Inflammatory macrophage treated with lipopolysaccharide for 1 hour (primary cell): ENCODE measurements at regions not wholly inside any gene's neighbourhood (a gene's known extent, or its start where the extent isn't known, plus 50 kb on each side); places are given as distances from the start of the nearest gene placed in this dataset.

ENCODE experiments used
- DNase-seq, 2 donors: peaks; one replicate each; pipeline ENCODE4 v3.0.0-alpha.2; 2020 to 2022

DNA sequence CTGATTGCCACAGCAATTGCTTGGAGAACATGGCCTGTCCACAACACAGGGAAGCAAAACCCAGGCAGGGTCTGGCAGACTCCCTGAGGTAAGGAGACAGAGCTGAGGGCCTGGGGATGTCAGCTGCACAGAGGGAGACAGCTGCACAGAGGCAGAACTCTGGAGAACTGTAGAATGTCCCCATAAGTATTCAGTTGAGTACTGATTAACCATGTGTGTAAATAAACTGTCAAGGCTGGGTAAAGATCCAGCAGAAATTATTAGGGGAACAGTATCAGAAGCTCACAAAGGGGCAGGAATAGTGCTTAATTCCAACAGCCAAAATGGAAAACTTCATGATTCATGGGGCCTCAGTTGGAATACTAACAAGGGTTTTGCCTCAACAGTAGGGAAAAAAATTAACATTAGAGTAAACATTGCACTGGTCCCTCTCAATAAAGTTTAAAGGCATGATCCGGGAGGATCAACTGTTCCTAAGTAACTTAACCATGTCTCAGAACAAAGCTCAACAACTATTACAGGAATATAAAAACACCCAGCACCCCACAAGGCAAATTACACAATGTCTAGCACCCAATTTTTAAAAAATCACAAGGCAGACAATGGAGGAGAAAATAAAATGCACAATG is 201.3 kb upstream of the RASSF8 start:
- DNase-seq, result no peak

DNA sequence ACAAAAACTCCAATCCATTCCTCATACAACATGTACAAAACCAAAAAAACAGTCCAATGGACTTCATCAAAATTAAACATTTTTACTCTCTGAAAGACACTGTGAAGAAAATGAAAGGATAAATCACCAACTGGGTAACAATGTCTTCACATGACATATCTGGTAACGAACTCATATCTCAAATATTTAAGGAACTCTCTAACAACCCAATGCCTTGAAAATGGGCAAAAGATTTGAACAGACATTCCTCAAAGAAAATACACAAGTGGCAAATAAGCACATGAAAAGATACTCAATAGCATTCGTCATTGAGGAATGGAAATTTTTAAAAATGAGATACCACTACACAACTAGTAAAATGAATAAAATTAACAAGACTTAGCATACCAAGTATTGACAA is 198.7 kb upstream of the RASSF8 start:
- no peak for DNase-seq

DNA sequence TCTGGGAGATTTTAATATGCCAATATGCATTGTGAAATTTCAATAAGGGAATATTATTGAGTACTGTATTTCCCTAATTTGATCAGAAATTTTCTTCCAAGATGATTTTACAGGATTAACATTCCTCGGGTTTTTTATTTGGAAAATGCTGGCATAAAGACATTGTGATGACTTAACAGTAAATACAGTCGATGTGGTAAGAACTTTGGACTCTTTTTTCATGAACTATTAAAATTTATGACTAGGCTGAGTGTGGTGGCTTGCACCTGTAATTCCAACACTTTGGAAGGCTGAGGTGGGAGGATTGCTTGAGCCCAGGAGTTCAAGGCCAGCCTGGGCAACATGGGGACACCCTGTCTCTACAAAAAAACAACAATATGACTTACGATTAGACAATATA is 197.1 kb upstream of the RASSF8 start:
- no peak for DNase-seq

DNA sequence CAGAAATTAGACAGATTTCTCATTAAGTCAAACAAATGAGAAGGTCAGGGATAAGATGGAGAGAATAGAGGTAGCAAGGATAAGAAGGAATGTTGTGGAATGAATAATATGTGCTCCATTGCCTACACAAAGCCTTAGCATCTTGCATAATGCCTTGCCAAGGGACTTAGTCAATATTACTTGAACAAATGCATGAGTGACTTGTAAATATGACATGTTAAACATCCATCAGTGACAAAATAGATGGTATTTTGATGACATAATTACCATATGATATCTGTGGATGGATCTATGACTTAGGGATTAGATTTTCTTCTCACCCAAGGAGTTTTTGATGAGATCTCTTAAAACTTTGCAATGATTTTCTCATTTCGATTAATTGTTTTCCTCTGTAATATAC is 194.1 kb upstream of the RASSF8 start:
- no peak for DNase-seq

DNA sequence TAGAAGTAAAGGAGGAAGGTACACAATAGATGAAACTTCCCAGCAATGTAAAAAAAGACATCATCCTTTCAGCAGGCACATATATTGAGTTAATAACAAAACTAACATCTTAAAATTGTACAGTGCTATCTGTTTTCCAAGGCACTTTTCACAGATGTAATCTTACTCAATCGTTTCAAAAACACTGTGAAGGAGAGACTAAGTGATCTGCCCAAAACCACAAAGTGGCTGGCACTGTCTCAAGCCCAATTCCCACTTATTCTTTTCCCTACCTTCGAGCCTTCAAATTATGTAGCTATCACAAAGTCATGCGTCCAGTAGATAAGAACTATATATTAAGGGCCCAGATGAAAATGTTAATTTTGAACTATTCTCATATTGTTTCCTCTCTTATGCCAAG is 193.6 kb upstream of the RASSF8 start:
- no peak for DNase-seq

DNA sequence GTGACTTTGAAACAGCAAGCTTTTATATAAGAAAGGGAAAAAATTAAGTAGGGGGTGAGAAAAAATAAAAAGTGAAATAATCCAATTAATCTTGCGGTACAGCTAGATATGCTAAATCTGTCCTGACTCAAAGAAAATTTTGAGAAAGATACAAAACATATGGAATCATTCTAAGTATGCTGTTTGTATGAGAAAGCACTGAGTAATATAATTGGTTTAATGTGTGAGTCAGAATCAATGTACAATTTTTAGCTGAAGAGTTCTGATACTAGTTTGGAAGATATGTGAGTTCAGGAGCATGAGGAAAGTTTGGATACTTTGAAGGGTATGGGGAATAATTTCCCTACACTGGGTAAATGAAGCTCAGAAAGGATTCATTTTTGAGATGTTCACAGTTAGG is 190.9 kb upstream of the RASSF8 start:
- DNase-seq, result no peak

DNA sequence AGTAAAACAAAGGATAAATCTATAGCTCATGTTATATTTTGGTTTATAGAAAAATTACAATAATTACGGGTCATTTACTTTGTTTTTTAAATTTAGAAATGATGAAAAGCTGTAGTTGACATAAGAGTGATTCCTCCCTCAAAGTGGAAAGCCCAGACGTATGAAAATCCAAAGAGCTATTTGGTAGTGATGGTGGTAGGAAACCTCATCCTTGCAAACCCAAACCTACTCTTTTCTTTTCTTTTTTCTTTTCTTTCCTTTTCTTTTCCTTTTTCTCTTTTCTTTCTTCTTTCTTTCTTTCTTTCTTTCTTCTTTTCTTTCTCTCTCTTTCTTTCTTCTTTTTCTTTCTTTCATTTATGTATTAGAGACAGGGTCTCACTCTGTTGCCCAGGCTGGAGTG is 190.3 kb upstream of the RASSF8 start:
- DNase-seq, result no peak

DNA sequence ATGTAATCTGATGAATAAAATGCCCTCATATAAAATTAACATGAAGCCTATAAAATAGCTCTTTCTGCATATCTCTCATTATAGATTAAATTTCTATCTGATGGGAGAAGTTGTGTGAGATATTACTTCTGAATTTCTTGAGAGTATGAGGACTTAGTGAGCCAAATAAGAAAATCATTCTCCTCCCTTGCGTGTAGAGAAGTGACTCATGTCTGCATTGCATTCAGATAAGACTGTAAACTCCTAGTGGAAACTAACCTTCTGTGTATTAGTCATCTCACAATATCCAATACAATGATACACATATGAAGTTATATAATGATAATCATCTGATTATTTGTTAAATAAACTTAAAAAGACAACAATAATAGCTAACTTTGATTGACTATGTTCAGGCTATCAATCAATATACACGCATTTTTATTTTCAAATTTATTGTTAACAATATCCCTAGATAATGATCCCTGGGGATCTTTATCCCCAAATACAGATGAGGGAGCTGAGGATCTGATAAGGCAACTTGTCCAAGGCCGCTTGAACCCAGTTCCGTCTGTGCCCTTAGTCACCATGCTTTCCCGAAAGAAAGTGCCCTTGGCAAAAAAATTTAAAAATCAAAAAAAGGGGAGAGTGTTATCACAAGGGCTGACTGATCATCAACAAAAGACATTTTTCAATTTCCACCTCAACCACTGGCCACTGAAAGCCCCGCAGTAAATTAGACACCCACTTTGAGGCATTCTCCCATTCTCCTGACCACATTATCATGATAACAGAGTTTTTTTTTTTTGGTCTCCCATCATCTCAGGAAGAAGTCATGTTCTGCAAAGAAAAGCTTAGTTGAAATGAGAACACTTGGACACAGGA is 189.2 kb upstream of the RASSF8 start:
- peak; percentile 22 to 70 for DNase-seq

DNA sequence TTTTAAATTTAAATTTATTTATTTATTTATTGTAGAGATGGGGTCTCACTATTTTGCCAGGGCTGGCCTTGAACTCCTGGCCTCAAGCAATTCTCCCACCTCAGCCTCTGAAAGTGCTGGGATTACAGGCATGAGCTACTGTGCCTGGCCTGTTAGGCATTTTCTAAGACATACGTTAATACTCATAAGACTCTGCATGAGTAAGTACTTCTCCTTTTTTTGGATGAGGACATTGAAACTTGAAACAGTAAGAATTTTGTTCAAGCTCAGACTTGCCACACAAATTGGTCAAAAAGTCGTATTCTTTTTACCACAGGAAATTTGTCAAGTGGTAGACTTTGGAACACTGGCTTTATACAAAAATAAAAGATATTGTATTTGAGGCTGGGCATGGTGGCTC is 187.4 kb upstream of the RASSF8 start:
- peak; percentile 67 to 93 for DNase-seq

DNA sequence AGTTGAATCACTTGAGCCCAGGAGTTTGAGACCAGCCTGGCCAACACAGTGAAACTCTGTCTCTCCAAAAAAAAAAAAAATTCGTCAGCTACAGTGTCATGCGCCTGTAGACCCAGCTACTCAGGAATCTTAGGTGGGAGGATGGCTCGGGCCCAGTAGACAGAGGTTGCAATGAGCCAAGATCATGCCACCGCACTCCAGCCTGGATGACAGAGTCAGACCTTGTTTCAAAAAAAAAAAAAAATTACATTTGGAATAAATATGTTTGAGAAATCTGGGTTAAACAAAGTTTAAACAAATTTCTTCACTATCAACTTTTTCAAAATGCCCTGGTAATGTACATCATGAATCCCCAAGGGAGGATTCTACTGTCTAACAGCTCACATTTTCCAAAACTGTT is 187.0 kb upstream of the RASSF8 start:
- peak; percentile 6 to 78 for DNase-seq

DNA sequence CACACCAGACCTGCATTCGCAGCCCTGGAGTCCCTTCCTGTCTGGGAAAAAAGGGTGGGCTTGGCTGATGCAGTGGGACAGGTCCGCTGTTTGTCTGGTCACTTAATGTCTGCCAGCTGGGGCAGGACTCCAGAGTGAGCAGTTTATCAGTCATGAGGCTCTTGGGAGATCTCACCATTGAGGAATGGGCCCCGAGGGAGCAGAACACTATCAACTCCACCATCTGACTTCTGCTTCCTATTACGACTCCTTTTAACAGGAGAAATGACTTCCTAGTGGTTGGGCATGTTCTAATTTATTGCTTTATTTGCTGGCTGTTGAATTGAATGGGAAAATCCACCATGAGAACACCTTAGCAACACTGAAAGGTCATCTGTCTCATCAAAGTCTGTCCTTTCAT is 182.5 kb upstream of the RASSF8 start:
- DNase-seq, result no peak

DNA sequence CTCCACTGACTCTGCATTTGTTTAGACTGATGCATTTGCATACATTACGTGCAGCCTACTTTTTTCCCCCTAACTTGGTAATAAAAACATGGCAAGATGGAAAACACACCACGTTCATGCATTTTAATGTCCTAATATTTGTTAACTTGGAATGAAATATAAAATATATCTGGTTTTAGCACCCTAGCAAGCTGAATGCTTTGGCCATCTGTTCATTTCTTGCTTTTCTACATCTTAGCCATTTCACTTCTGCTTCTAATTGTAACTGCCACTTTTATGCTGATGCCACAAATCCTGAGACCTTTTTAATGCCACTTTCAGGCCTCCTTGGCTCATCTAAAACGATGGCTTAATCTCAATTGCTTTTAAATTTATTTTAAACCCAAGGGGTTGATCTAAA is 177.7 kb upstream of the RASSF8 start:
- DNase-seq, result no peak

DNA sequence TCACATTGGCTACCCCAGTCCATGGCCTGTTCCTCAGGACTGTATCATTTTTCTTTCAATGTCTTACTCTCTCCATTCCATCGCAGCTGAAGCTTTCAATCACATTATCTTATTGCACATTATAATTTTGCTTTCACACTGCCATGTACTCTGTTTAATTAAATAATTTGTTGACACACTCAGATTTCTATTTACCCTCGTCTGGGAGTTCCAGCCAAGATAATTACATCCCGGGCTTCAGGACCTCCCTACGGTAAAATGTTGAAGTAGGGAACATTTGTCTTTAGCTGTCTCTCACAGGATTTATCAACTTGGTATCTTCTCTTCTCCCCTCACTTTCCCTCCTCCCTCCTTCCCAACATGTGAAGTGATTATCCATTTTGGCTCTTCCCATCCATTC is 177.2 kb upstream of the RASSF8 start:
- DNase-seq, result no peak

DNA sequence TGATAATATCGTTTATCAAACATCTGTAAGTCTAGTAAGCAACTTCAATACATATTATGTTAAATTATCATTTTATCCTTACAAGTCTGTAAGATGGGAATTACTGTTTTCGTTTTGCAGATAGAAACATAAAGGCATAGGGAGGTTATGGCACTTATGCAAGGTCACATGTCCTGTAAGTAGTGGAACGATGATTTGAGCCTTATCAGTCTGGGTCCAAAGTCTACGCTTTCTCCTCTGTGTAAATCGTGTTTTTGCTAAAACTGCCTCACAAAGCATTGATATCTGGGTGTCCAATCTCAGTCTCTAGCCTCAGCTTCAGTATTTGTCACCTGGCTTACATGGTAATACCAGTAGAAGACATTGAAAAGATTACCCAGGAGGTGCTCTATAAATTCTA is 174.9 kb upstream of the RASSF8 start:
- DNase-seq, result no peak

DNA sequence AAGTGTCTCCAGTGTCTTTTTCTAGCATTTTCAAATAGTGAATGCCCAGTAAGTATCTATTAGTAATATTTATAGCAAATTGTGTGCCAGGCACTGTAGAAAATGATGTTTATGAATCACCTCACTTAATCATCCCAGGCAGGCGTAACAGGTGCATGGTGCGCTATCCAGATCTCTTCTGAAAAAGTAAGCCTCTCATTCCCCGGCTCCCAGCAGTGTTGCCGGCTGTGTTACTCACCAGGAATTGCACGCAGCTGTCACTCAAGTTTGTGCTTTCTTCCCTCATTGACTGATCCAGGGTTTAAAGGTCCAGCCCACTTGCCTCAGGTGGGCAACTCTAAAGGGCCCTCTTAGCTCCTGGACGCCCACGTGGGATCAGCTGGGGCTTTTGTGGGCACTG is 173.8 kb upstream of the RASSF8 start:
- DNase-seq, result no peak

DNA sequence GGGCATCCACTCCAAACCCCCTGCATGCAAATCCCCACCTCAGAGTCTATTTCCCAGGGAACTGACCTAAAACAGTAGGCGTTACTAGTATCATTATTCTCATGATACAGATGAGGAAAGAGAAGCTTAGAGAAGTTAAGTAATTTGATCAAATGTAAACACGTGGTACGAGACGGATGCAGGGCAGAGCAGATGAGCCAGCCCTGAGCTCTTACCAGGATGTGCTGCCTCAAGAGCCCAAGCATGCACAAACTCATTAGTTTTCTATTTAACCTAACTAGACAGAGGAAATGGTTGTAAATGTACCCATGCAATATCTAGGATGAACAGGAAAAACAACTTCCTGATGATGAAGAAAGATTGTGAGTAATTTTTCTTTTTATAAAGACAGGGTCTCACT is 173.3 kb upstream of the RASSF8 start:
- peak in 1 of 2 donors; percentile 57 for DNase-seq

DNA sequence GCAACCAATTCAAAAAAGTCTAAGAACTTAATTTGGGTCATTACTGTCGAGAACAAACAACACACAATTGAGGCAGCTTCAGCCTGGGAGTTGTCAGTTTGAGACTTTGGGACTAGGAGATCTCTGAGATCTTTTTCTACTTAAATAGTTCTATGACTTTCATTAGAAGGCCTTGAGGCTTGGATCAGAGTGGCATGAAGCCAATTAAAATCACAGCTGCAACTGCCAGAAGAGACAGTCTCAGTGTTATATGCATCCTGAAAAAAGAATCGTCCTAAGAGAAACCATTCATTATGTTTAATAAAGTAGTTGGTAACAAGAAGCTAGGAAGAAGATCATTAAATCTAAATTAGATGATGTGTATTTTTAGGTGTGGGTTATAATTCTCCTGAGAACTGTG is 170.8 kb upstream of the RASSF8 start:
- no peak for DNase-seq

DNA sequence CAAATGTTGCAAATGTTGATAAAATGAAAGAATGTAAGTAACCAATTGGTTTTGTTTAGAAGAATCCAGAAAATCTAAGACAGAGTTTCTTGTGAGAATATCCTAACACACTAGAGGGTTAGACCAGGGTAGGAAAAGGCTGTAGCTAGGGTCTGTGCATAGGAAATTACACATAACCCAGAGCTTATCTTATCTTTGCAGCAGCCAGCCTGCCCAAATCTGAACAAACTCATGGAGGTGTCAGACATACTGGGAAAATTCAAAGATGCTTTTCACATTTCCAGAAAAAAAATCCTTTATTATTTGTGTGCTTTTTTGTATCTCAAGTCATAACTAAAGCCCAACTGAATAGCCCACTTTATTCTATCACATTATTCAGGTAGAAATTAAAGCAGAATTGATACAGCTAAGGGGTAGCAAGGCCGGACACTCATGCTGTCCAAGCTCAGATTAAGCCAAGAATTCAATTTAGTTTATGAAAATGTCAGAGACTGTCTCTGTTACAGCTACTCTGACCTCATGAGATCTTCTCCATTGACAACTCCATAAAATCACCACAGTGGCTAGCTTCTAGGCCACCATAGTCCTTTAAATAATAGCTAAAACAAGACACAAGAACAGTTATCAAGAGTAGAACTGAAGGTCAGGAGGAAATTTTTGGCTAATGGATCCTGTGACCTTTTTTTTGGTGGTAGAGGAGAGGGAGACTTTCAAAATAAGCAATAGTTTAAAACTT is 169.6 kb upstream of the RASSF8 start:
- DNase-seq, result no peak

DNA sequence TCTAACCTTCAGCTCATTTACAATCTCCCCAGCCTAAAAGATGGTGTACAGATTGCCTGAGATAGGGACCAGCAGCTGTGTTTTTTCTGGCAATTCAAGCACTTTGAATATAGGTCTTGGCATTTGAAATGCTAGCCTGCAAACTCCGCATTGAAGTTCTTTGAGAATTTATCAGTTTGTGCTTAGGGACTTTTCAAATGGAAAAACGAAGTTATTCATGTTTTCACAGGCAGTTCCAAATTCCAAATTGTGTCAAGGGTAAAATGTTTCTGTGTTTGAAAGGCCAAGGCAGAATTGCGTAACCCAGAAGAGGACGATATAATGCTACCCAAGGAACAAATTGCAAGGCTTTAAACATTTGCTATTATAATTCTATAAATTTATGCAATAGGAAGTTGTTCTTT is 168.9 kb upstream of the RASSF8 start:
- no peak for DNase-seq

DNA sequence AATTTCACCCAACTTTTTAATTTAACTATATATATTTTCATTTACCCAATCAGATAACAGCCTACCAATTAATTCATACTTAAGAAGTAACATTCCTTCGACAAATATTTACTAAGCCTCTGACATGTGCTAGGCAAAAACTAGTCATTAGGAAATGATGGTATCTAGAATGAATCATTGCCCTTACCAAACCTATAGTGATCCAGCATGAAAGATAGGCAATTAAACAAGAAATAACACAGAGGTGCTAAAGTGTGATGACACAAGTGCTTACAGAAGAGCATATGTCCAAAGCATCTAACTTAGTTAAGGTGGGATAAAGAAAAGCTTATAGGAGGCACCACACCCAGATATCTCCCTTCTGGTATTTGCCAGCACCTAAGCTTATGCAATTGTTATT is 166.5 kb upstream of the RASSF8 start:
- DNase-seq, result no peak

DNA sequence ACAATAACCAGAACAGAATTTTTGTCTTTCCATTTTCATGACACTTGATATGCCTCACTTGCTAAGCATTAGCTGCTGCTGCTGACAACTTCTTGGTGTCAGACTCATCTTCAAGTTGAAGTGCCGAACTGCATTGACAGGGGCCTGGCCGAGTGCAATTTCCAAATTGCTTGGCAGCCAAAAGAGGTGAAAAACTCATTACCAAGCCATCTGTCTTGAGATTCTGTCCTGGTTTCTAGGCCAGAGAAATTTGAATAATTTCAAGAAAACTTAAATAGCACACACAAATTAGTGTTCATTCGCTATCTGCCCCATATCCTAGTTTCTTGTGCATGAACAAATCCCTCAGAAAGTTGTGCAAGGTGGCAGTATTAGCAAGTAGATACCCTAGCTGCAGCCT is 165.3 kb upstream of the RASSF8 start:
- DNase-seq, result no peak

DNA sequence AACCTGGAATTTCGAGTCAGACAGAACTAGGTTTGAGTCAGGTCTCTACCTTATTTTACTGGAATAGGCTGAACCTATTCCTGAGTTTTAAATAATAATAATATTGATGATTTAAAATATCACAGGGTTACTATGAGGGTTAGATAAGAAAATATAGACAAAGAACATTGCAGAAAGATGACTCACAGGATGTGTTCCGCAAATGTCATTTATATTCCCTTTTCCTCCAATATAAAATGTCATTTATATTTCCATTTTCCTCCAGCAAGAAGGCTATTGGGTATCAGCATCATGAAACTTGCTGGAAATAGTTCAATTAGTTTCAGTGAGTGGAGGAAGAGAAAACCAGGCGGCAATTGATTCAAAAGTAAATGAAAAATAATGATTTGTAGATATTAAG is 163.9 kb upstream of the RASSF8 start:
- DNase-seq, result no peak

DNA sequence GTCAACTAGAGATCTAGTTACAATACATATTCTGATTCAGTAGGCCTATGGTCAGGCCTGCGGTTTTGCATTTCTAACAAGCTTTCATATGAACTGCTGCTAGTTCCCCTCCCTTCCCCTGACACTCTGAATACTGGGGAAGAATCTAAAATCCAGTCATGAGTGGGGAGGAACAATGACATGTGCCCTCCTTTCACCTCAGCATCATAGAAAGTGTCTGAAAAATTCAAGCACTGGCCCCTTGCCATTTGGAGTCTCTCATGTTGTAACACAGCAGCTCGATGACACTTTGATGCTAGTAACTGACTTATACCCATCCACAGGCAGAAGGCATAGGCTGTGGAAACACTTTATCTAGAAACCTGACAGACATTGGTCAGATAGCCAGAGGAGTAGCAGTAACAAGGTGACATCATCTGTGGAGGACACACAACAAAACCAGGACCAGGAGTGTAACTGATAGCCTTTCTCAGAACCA is 161.9 kb upstream of the RASSF8 start:
- DNase-seq, result no peak

DNA sequence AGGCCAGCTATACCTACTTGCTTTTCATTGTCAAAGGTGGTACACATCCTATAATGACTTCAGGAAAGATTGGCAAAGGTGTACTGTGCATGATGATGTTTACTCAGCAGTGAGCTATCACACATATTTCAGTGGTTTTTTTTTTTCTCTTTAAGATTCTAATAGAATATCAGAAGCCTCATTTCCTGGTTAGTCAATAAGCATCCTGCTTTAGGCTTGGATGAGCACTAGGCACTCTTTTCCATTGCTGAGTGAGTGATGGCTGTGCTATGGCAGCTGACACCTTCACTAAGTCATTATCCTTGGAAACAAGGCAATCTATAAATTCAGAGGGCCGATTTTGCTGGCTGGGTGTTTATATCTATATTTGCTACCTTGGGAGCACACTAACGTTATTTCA is 161.1 kb upstream of the RASSF8 start:
- no peak for DNase-seq
